22Rv1 (cell line): ENCODE measurements at regions not wholly inside any gene's neighbourhood (a gene's known extent, or its start where the extent isn't known, plus 50 kb on each side); places are given as distances from the start of the nearest gene placed in this dataset.

ENCODE experiments used
- H3K27ac ChIP-seq: fragments of 450-650 bp; 2 replicates; pipeline ENCODE4 v1.5.1; 2017
- CTCF ChIP-seq: fragments of 450-650 bp; IDR thresholded peaks from 2 replicates; pipeline ENCODE4 v1.5.1; 2017; ENCODE audit warnings: mild to moderate bottlenecking
- ZFX ChIP-seq: fragments of 450-650 bp; IDR thresholded peaks from 2 replicates; pipeline ENCODE4 v1.6.1; 2017; ENCODE audit warnings: antibody characterized with exemption, borderline replicate concordance

- no peak overlapping the region for H3K27ac ChIP-seq
Observed at GRCh38 chr3:187902041-187902471, 156.8 kb upstream of the BCL6 start.

GRCh38 chr3:187902936-187903335 lies 157.7 kb upstream of the BCL6 start:
- no peak overlapping the region for H3K27ac ChIP-seq
- TF ChIP-seq ZFX (no peak), CTCF (no peak)

More at GRCh38 chr3:187902041-187902471, 156.8 kb upstream of the BCL6 start:
- TF ChIP-seq CTCF = no peak
- no peak for TF ChIP-seq ZFX

GRCh38 chr3:187903697-187904096 lies 158.4 kb upstream of the BCL6 start:
- H3K27ac ChIP-seq = no peak overlapping the region
- TF ChIP-seq ZFX (no peak), CTCF (no peak)

- TF ChIP-seq ZFX = no peak
- TF ChIP-seq CTCF = no peak
- H3K27ac ChIP-seq = no peak overlapping the region
Observed at GRCh38 chr3:187906416-187906815, 161.1 kb upstream of the BCL6 start.

GRCh38 chr3:187906920-187907319 lies 161.7 kb upstream of the BCL6 start:
- TF ChIP-seq CTCF = no peak
- H3K27ac ChIP-seq = no peak overlapping the region

- TF ChIP-seq ZFX = no peak
- TF ChIP-seq CTCF = no peak
- H3K27ac ChIP-seq = no peak overlapping the region
Observed at GRCh38 chr3:187909866-187910265, 164.6 kb upstream of the BCL6 start.

GRCh38 chr3:187912007-187912406 lies 166.7 kb upstream of the BCL6 start:
- TF ChIP-seq ZFX (no peak), CTCF (no peak)

More at GRCh38 chr3:187912007-187912406, 166.7 kb upstream of the BCL6 start:
- no peak overlapping the region for H3K27ac ChIP-seq
